SK-N-SH (cell line): ENCODE measurements at regions not wholly inside any gene's neighbourhood (a gene's known extent, or its start where the extent isn't known, plus 50 kb on each side); places are given as distances from the start of the nearest gene placed in this dataset.

ENCODE experiments used
- CTCF ChIA-PET: fragments of 300-600, 350-600 bp; formaldehyde crosslinking; extraction: SDS; loops from one replicate; lab custom pipeline; 2021; lab: Yijun Ruan, JAX
- POLR2A ChIA-PET: fragments of 350-600 bp; sonication (Branson Sonifier 250); formaldehyde crosslinking; extraction: SDS; loops from one replicate; lab custom pipeline; 2020; ENCODE audit warnings: antibody characterized with exemption, inconsistent platforms; lab: Yijun Ruan, JAX
- DNase-seq: peaks from one replicate; pipeline ENCODE4 v3.0.0; 2012
- H2AFZ ChIP-seq: fragments of 200-600 bp; sonication (generic); 2 replicates; pipeline ENCODE4 v1.8.1; 2016; ENCODE audit warnings: antibody characterized with exemption, mild to moderate bottlenecking, low read depth
- H3F3A ChIP-seq: fragments of 200-600 bp; sonication (generic); replicated peaks from 2 replicates; pipeline ENCODE3; 2016; ENCODE audit warnings: antibody characterized with exemption, mild to moderate bottlenecking; ENCODE audit not compliant: insufficient read depth
- H3K27ac ChIP-seq, 2 experiments: fragments of 200-500 bp in 1 of 2; fragments of 200-600 bp in 1 of 2; sonication (Bioruptor generic) in 1 of 2; sonication (generic), shearing (Covaris generic) in 1 of 2; 2 replicates each; pipeline versions ENCODE4 v1.5.1 to v1.6.1; 2014 to 2016; ENCODE audit warnings: low read depth in 2 of 2, inconsistent platforms in 1 of 2, low read length in 1 of 2, mild to moderate bottlenecking in 1 of 2, mixed read lengths in 1 of 2
- H3K27me3 ChIP-seq: fragments of 200-600 bp; sonication (generic), shearing (Covaris generic); 2 replicates; pipeline ENCODE4 v1.6.1; 2016; ENCODE audit warnings: mixed run types; ENCODE audit not compliant: insufficient read depth
- H3K36me3 ChIP-seq, 2 experiments: fragments of 200-500 bp in 1 of 2; fragments of 200-600 bp in 1 of 2; sonication (Bioruptor generic) in 1 of 2; sonication (generic) in 1 of 2; replicated peaks in 1 of 2; 2 replicates each; pipeline versions ENCODE3 to v1.5.1; 2014 to 2016; ENCODE audit warnings: low read length in 1 of 2, mild to moderate bottlenecking in 1 of 2; ENCODE audit not compliant: insufficient read depth in 2 of 2, control insufficient read depth in 1 of 2
- H3K4me1 ChIP-seq, 2 experiments: fragments of 200-500 bp in 1 of 2; fragments of 200-600 bp in 1 of 2; sonication (Bioruptor generic) in 1 of 2; sonication (generic), shearing (Covaris generic) in 1 of 2; 2 replicates each; pipeline versions ENCODE4 v1.5.1 to v1.6.1; 2014 to 2016; ENCODE audit warnings: low read depth in 1 of 2, low read length in 1 of 2, mixed run types in 1 of 2; ENCODE audit not compliant: insufficient read depth in 2 of 2, control insufficient read depth in 1 of 2
- H3K4me2 ChIP-seq: fragments of 200-600 bp; sonication (generic), shearing (Covaris generic); 2 replicates; pipeline ENCODE4 v1.6.1; 2017; ENCODE audit warnings: mixed run types
- H3K4me3 ChIP-seq, 2 experiments: fragments of 200-500 bp in 1 of 2; fragments of 200-600 bp in 1 of 2; sonication (Bioruptor generic) in 1 of 2; sonication (generic), shearing (Covaris generic) in 1 of 2; 2 replicates each; pipeline versions ENCODE4 v1.5.1 to v1.8.1; 2014 to 2016; ENCODE audit warnings: low read depth in 2 of 2, inconsistent platforms in 1 of 2, low read length in 1 of 2, mild to moderate bottlenecking in 1 of 2, mixed read lengths in 1 of 2, moderate library complexity in 1 of 2
- H3K79me2 ChIP-seq: fragments of 200-600 bp; sonication (generic); 2 replicates; pipeline ENCODE4 v1.8.1; 2017; ENCODE audit warnings: mild to moderate bottlenecking; ENCODE audit not compliant: insufficient read depth
- H3K9ac ChIP-seq: fragments of 200-600 bp; sonication (generic); 2 replicates; pipeline ENCODE4 v1.6.1; 2017; ENCODE audit warnings: mixed run types
- H3K9me2 ChIP-seq: fragments of 200-600 bp; sonication (generic); 2 replicates; pipeline ENCODE4 v1.6.1; 2017; ENCODE audit warnings: mixed run types
- H3K9me3 ChIP-seq: fragments of 200-600 bp; sonication (generic); 2 replicates; pipeline ENCODE4 v1.6.1; 2017; ENCODE audit warnings: mixed run types, mild to moderate bottlenecking, moderate library complexity
- H4K20me1 ChIP-seq: fragments of 200-600 bp; sonication (generic); 2 replicates; pipeline ENCODE4 v1.6.1; 2017; ENCODE audit warnings: mild to moderate bottlenecking, mixed run types; ENCODE audit not compliant: insufficient read depth
- ELF1 ChIP-seq: IDR thresholded peaks from 2 replicates; pipeline ENCODE4 v1.4.0; 2012
- EP300 ChIP-seq, 2 experiments: IDR thresholded peaks; 2 replicates each; pipeline versions ENCODE4 v1.4.0 to v1.6.1; 2012; ENCODE audit warnings: borderline replicate concordance in 1 of 2, low read depth in 1 of 2, low read length in 1 of 2
- EZH2phosphoT487 ChIP-seq: fragments of 200-600 bp; sonication (generic); IDR thresholded peaks from 2 replicates; pipeline ENCODE4 v1.6.1; 2017; ENCODE audit warnings: low read depth, mixed run types, mild to moderate bottlenecking, antibody characterized with exemption, moderate library complexity, borderline replicate concordance
- FOSL2 ChIP-seq: IDR thresholded peaks from 2 replicates; pipeline ENCODE4 v1.4.0; 2012; ENCODE audit warnings: low read depth, mild to moderate bottlenecking, moderate library complexity, borderline replicate concordance
- GABPA ChIP-seq: IDR thresholded peaks from 2 replicates; pipeline ENCODE4 v1.4.0; 2012; ENCODE audit warnings: low read depth, mild to moderate bottlenecking
- GATA2 ChIP-seq: sonication (generic); formaldehyde crosslinking; IDR thresholded peaks from 2 replicates; pipeline ENCODE4 v1.5.0; 2020; ENCODE audit warnings: mild to moderate bottlenecking, missing genetic modification reagents
- MEF2A ChIP-seq: IDR thresholded peaks from 2 replicates; pipeline ENCODE4 v1.4.0; 2012; ENCODE audit warnings: low read depth, borderline replicate concordance
- NFIC ChIP-seq: IDR thresholded peaks from 2 replicates; pipeline ENCODE4 v1.4.0; 2012; ENCODE audit warnings: borderline replicate concordance
- POLR2AphosphoS5 ChIP-seq: IDR thresholded peaks from 2 replicates; pipeline ENCODE4 v1.6.1; 2012; ENCODE audit warnings: low read depth, low read length
- RAD21 ChIP-seq: IDR thresholded peaks from 2 replicates; pipeline ENCODE4 v1.6.1; 2012; ENCODE audit warnings: mild to moderate bottlenecking, low read length
- RCOR1 ChIP-seq: fragments of 150-350 bp; IDR thresholded peaks from 2 replicates; pipeline ENCODE4 v1.6.1; 2017; ENCODE audit warnings: antibody characterized with exemption, low read length
- RFX5 ChIP-seq: IDR thresholded peaks from 2 replicates; pipeline ENCODE4 v1.6.1; 2012; ENCODE audit warnings: mild to moderate bottlenecking, improper control_type of control experiment, low read length
- RXRA ChIP-seq: IDR thresholded peaks from 2 replicates; pipeline ENCODE4 v1.4.0; 2012; ENCODE audit warnings: low read depth, mild to moderate bottlenecking, borderline replicate concordance
- YY1 ChIP-seq: IDR thresholded peaks from 2 replicates; pipeline ENCODE4 v1.4.0; 2012; ENCODE audit warnings: low read depth, mild to moderate bottlenecking
- WGBS: methylation state at CpG from one replicate; pipeline ENCODE4 v1.1.6; 2017; ENCODE audit warnings: low lambda C conversion rate; 5-methylcytosine and 5-hydroxymethylcytosine counted together
- TF ChIP-seq, protein P1 (sequence below): IDR thresholded peaks from 2 replicates; pipeline ENCODE4 v1.6.1; 2012; ENCODE audit warnings: mild to moderate bottlenecking, low read depth, low read length, moderate library complexity
- TF ChIP-seq, protein P2 (sequence below): IDR thresholded peaks from 2 replicates; pipeline ENCODE4 v1.4.0; 2012; ENCODE audit warnings: low read depth, borderline replicate concordance
- TF ChIP-seq, protein P3 (sequence below): IDR thresholded peaks from 2 replicates; pipeline ENCODE4 v1.4.0; 2012; ENCODE audit warnings: low read depth

DNA sequence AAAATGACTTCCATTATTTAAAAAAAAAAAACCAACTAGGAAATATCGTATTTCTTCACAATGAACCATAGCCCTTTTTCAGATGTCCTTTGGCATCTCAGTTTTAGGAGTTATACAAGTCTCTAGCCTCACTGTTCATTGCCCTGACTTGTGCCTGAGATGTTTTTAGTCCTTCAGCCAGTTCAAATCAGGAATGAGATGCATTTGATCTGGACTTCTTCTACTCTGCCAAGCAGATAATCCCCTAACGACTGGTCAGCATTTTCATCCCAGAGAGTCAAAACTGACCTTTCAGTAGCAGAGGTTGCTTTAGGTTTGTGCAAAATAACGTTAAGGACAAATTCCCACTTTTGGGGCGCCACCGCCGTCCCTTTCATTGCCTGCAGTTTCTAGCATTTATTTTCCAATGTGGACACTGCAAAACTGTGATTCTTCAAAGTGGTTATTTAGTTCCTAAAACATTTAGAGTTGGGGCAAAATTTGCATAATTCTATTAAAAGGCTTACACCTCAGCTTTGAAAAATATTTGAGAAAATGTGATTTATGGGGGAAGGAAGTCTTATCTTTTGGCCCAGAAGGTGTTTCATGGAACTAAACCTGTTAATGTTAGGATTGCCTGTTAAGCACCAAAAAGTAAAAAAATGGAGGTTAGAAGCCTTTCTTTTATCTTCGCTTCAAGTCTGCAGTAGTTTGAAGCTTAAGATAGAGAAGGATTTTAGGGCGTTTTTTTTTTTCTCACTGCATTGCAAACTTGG lies 152.0 kb upstream of the SGK1 start:
- WGBS = 91% methylated on average over 8 of the region's 8 CpGs
- H2AFZ ChIP-seq = no peak overlapping the region
- TF ChIP-seq ELF1 = no peak
- no peak for TF ChIP-seq MEF2A
- TF ChIP-seq, protein P1, sequence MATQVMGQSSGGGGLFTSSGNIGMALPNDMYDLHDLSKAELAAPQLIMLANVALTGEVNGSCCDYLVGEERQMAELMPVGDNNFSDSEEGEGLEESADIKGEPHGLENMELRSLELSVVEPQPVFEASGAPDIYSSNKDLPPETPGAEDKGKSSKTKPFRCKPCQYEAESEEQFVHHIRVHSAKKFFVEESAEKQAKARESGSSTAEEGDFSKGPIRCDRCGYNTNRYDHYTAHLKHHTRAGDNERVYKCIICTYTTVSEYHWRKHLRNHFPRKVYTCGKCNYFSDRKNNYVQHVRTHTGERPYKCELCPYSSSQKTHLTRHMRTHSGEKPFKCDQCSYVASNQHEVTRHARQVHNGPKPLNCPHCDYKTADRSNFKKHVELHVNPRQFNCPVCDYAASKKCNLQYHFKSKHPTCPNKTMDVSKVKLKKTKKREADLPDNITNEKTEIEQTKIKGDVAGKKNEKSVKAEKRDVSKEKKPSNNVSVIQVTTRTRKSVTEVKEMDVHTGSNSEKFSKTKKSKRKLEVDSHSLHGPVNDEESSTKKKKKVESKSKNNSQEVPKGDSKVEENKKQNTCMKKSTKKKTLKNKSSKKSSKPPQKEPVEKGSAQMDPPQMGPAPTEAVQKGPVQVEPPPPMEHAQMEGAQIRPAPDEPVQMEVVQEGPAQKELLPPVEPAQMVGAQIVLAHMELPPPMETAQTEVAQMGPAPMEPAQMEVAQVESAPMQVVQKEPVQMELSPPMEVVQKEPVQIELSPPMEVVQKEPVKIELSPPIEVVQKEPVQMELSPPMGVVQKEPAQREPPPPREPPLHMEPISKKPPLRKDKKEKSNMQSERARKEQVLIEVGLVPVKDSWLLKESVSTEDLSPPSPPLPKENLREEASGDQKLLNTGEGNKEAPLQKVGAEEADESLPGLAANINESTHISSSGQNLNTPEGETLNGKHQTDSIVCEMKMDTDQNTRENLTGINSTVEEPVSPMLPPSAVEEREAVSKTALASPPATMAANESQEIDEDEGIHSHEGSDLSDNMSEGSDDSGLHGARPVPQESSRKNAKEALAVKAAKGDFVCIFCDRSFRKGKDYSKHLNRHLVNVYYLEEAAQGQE = no peak
- no peak for TF ChIP-seq NFIC
- TF ChIP-seq POLR2AphosphoS5 = no peak
- TF ChIP-seq GABPA = no peak
- H3F3A ChIP-seq = peaks cover 9% of the 10 kb centered on the region
- no peak overlapping the region for H3K9ac ChIP-seq
- H3K4me3 ChIP-seq = no peak overlapping the region
- no peak for DNase-seq
- no peak overlapping the region for H3K4me2 ChIP-seq
- CTCF ChIA-PET = interaction anchor here (1.2 kb wide), 1 partner anchor 8 kb away, joined by 3 read pairs; no protein-coding TSS in a partner anchor
- peaks cover 2 to 6% of the 10 kb centered on the region in 2 experiments; a peak in 3 of 4 replicates for H3K4me1 ChIP-seq
- POLR2A ChIA-PET = no interaction called here
- no peaks in the 10 kb centered on the region for H3K9me2 ChIP-seq
- no peaks in the 10 kb centered on the region for H3K9me3 ChIP-seq
- no peaks in the 10 kb centered on the region for H4K20me1 ChIP-seq
- H3K79me2 ChIP-seq = no peaks in the 10 kb centered on the region
- H3K27ac ChIP-seq = no peak overlapping the region
- H3K27me3 ChIP-seq = no peaks in the 10 kb centered on the region
- no peaks in the 10 kb centered on the region for H3K36me3 ChIP-seq

DNA sequence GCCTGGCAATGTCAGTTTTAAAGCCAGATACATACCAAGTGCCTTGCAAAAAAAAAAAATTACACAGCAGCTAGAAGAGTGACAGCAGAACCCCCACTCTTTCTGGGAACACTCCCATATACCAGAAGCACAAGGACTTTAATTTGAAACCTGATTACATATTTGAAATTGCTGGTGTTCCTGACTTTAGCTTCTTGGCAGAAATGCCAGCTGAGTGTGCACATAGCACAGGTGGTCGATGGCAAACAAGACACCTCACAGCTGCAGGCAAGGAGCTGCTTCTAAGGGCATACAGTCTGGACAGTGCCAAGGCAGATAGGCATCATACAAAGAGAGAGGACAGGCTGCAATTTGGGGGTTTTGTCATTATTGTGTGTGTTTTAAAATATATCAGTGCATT lies 150.7 kb upstream of the SGK1 start:
- 60% methylated on average over 1 of the region's 1 CpG for WGBS
- H3K36me3 ChIP-seq = no peaks in the 10 kb centered on the region
- H2AFZ ChIP-seq = no peak overlapping the region; the same call in 1 of the 2 replicates
- H3K4me3 ChIP-seq = no peak overlapping the region
- H3K9me3 ChIP-seq = no peaks in the 10 kb centered on the region
- no peak overlapping the region for H3K27ac ChIP-seq
- POLR2A ChIA-PET = interaction anchor here (0.5 kb wide), 1 partner anchor 225 kb away, joined by 5 read pairs; no protein-coding TSS in a partner anchor
- TF ChIP-seq, protein P2, sequence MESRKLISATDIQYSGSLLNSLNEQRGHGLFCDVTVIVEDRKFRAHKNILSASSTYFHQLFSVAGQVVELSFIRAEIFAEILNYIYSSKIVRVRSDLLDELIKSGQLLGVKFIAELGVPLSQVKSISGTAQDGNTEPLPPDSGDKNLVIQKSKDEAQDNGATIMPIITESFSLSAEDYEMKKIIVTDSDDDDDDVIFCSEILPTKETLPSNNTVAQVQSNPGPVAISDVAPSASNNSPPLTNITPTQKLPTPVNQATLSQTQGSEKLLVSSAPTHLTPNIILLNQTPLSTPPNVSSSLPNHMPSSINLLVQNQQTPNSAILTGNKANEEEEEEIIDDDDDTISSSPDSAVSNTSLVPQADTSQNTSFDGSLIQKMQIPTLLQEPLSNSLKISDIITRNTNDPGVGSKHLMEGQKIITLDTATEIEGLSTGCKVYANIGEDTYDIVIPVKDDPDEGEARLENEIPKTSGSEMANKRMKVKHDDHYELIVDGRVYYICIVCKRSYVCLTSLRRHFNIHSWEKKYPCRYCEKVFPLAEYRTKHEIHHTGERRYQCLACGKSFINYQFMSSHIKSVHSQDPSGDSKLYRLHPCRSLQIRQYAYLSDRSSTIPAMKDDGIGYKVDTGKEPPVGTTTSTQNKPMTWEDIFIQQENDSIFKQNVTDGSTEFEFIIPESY = no peak
- TF ChIP-seq RXRA (no peak), RCOR1 (no peak), FOSL2 (no peak), RAD21 (no peak), NFIC (no peak), YY1 (no peak), MEF2A (no peak), EP300 (IDR thresholded peaks at IDR 0.05; ENCODE audit: borderline replicate concordance in 1 of 2, low read depth in 1 of 2, low read length in 1 of 2) (no peak), RFX5 (no peak), GATA2 (CRISPR knock-in tag) (no peak), EZH2phosphoT487 (no peak), GABPA (no peak)
- TF ChIP-seq, protein P3, sequence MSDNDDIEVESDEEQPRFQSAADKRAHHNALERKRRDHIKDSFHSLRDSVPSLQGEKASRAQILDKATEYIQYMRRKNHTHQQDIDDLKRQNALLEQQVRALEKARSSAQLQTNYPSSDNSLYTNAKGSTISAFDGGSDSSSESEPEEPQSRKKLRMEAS = no peak
- TF ChIP-seq, all 33 proteins: peak for 0
- Histone ChIP-seq H3K9ac (no peak overlapping the region), H4K20me1 (no peaks in the 10 kb centered on the region), H3K9me2 (no peaks in the 10 kb centered on the region), H3K79me2 (no peaks in the 10 kb centered on the region), H3K4me1 (peaks cover 3 to 6% of the 10 kb centered on the region in 2 experiments; a peak in 3 of 4 replicates), H3K27me3 (no peaks in the 10 kb centered on the region), H3F3A (peaks cover 17% of the 10 kb centered on the region), H3K4me2 (no peak overlapping the region)
- CTCF ChIA-PET = interaction anchor here (1.0 to 1.2 kb wide), 3 partner anchors 9 to 172 kb away, joined by 3 to 6 read pairs (median 3); no protein-coding TSS in a partner anchor
- DNase-seq = no peak
